HG03103 (cell line): ENCODE measurements at regions not wholly inside any gene's neighbourhood (a gene's known extent, or its start where the extent isn't known, plus 50 kb on each side); places are given as distances from the start of the nearest gene placed in this dataset.
"Not testable (repeated sequence)": the region's sequence is repeated elsewhere in the genome, so short reads cannot be mapped to it uniquely, and the experiment has no call there.

Source experiments
- ATAC-seq: cut with Tn5 transposase; IDR thresholded peaks from one replicate; pipeline ENCODE4 v1.9.1; 2021; ENCODE audit warnings: low read depth; ENCODE audit not compliant: unreplicated experiment

DNA sequence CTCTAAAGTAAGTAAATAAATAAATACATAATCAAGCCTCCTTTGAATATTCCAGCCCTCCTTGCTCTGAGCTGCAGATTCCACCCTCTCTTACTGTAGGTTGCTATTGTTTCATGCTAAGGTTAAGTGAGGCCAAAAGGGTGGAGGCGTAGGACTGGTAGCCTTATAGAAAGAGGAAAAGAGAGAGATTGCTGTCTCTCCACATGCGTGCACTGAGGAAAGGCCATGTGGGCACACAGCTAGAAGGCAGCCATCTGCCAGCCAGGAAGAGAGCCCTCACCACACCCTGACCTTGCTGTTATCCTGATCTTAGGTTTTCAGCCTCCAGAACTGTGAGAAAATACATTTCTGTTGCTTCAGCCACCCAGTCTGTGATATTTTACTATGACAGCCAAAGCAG is 52.0 kb upstream of the GPCPD1 start:
- ATAC-seq, result no peak

GRCh38 chr20:5660756-5661155 is 50.0 kb upstream of the GPCPD1 start:
- not testable (repeated sequence) for ATAC-seq
